ENCODE measurements at regions not wholly inside any gene's neighbourhood (a gene's known extent, or its start where the extent isn't known, plus 50 kb on each side); places are given as distances from the start of the nearest gene placed in this dataset.
A peak's percentile ranks its signal among the peaks of the same experiment; 100 is the strongest.

- TF ChIP-seq, protein P1, sequence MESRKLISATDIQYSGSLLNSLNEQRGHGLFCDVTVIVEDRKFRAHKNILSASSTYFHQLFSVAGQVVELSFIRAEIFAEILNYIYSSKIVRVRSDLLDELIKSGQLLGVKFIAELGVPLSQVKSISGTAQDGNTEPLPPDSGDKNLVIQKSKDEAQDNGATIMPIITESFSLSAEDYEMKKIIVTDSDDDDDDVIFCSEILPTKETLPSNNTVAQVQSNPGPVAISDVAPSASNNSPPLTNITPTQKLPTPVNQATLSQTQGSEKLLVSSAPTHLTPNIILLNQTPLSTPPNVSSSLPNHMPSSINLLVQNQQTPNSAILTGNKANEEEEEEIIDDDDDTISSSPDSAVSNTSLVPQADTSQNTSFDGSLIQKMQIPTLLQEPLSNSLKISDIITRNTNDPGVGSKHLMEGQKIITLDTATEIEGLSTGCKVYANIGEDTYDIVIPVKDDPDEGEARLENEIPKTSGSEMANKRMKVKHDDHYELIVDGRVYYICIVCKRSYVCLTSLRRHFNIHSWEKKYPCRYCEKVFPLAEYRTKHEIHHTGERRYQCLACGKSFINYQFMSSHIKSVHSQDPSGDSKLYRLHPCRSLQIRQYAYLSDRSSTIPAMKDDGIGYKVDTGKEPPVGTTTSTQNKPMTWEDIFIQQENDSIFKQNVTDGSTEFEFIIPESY (CRISPR knock-in tag; IDR thresholded peaks at IDR 0.05): 0 out of 2 replicates have a peak, but pooled peaks have one; percentile 34
- TF ChIP-seq FOXM1 (CRISPR knock-in tag; IDR thresholded peaks at IDR 0.05): no peak
- no peak for TF ChIP-seq MATR3 (CRISPR knock-in tag; IDR thresholded peaks at IDR 0.05)
- TF ChIP-seq NPAS2 (CRISPR knock-in tag; IDR thresholded peaks at IDR 0.05; ENCODE audit: borderline replicate concordance): no peak
- TF ChIP-seq, protein P2, sequence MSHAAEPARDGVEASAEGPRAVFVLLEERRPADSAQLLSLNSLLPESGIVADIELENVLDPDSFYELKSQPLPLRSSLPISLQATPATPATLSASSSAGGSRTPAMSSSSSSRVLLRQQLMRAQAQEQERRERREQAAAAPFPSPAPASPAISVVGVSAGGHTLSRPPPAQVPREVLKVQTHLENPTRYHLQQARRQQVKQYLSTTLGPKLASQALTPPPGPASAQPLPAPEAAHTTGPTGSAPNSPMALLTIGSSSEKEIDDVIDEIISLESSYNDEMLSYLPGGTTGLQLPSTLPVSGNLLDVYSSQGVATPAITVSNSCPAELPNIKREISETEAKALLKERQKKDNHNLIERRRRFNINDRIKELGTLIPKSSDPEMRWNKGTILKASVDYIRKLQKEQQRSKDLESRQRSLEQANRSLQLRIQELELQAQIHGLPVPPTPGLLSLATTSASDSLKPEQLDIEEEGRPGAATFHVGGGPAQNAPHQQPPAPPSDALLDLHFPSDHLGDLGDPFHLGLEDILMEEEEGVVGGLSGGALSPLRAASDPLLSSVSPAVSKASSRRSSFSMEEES (CRISPR knock-in tag; IDR thresholded peaks at IDR 0.05): no peak
- TF ChIP-seq, protein P3, sequence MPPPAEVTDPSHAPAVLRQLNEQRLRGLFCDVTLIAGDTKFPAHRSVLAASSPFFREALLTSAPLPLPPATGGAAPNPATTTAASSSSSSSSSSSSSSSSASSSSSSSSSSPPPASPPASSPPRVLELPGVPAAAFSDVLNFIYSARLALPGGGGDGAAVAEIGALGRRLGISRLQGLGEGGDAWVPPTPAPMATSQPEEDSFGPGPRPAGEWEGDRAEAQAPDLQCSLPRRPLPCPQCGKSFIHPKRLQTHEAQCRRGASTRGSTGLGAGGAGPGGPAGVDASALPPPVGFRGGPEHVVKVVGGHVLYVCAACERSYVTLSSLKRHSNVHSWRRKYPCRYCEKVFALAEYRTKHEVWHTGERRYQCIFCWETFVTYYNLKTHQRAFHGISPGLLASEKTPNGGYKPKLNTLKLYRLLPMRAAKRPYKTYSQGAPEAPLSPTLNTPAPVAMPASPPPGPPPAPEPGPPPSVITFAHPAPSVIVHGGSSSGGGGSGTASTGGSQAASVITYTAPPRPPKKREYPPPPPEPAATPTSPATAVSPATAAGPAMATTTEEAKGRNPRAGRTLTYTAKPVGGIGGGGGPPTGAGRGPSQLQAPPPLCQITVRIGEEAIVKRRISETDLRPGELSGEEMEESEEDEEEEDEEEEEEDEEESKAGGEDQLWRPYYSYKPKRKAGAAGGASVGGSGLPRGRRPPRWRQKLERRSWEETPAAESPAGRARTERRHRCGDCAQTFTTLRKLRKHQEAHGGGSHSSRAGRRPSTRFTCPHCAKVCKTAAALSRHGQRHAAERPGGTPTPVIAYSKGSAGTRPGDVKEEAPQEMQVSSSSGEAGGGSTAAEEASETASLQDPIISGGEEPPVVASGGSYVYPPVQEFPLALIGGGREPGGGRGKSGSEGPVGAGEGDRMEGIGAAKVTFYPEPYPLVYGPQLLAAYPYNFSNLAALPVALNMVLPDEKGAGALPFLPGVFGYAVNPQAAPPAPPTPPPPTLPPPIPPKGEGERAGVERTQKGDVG (CRISPR knock-in tag; IDR thresholded peaks at IDR 0.05; ENCODE audit: borderline replicate concordance): no peak
- TF ChIP-seq ZNF577 (CRISPR knock-in tag; IDR thresholded peaks at IDR 0.05; ENCODE audit: borderline replicate concordance, low read depth): no peak
- TF ChIP-seq, protein P4, sequence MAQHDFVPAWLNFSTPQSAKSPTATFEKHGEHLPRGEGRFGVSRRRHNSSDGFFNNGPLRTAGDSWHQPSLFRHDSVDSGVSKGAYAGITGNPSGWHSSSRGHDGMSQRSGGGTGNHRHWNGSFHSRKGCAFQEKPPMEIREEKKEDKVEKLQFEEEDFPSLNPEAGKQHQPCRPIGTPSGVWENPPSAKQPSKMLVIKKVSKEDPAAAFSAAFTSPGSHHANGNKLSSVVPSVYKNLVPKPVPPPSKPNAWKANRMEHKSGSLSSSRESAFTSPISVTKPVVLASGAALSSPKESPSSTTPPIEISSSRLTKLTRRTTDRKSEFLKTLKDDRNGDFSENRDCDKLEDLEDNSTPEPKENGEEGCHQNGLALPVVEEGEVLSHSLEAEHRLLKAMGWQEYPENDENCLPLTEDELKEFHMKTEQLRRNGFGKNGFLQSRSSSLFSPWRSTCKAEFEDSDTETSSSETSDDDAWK (CRISPR knock-in tag; IDR thresholded peaks at IDR 0.05): no peak
- TF ChIP-seq ZMYM2 (CRISPR knock-in tag; IDR thresholded peaks at IDR 0.05): peak; percentile 96
- no peak for TF ChIP-seq TRAFD1 (CRISPR knock-in tag; IDR thresholded peaks at IDR 0.05; ENCODE audit: borderline replicate concordance)
- no peak for TF ChIP-seq HINFP (CRISPR knock-in tag; IDR thresholded peaks at IDR 0.05; ENCODE audit: low read depth)
- TF ChIP-seq SRF (IDR thresholded peaks at IDR 0.05; ENCODE audit: low read depth, low read length): no peak
- peak; percentile 59; the same call in 1 of the 2 replicates for TF ChIP-seq MYC (CRISPR knock-in tag; IDR thresholded peaks at IDR 0.05; ENCODE audit: borderline replicate concordance)
- TF ChIP-seq ZNF232 (CRISPR knock-in tag; IDR thresholded peaks at IDR 0.05; ENCODE audit: borderline replicate concordance): peak; percentile 56; the same call in 1 of the 2 replicates
These were observed 195.8 kb upstream of the ZNF184 start (continued) for GRCh38 chr6:27668442-27669294.

Data from HepG2 (cell line).